ENCODE measurements at regions not wholly inside any gene's neighbourhood (a gene's known extent, or its start where the extent isn't known, plus 50 kb on each side); places are given as distances from the start of the nearest gene placed in this dataset.

DNA sequence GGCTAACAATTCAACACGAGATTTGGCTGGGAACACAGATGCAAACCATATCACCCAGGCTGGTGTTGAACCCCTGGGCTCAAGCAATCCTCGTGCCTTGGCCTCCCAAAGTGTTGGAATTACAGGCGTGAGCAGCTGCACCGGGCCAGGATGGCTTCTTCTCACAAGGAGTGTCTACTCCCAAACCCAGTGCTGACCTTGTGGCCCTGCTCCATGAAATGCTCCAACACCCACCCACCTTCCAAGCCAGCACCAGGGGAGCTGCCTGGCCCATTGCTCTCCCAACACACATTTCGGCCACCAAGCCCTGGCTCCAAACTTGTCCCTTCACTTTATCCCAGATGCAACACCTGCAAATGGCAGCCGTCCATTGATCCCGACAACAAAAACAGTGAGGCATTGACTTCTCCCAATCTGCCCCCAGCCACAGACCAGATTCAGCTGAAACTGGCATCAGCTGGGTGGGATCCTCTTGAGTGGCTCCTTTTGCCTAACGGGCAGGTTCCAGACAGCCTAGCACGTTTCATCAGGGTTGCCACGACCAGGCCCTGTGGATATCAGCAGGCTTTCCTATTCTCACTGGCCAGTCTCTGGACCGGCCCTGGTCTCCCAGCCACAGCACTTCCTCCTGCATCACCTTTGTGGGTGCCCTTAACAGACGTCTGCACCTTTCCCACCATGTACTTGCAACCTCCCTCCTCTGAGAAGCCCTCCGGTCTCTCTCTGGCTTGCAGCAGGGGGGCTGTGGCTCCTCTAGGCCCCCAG, 105.7 kb upstream of the CARD11 start:
- TF ChIP-seq PAX5 (IDR thresholded peaks at IDR 0.05; ENCODE audit: insufficient read depth, low read length, severe bottlenecking) = no peak
- no peak for TF ChIP-seq POLR2A (IDR thresholded peaks at IDR 0.05; ENCODE audit: low read depth, low read length)
